T-helper 2 cell treated with Interferon-gamma antibody and Interleukin-4, amounts not matched to agents 5 μg/mL and 100 μg/mL, for 36 hours (primary cell): ENCODE measurements at regions not wholly inside any gene's neighbourhood (a gene's known extent, or its start where the extent isn't known, plus 50 kb on each side); places are given as distances from the start of the nearest gene placed in this dataset.
"Not testable (repeated sequence)": the region's sequence is repeated elsewhere in the genome, so short reads cannot be mapped to it uniquely, and the experiment has no call there.

Experiments
- DNase-seq: peaks from one replicate; pipeline ENCODE4 v3.0.0; 2021; ENCODE audit warnings: low spot score
- H3K27ac Mint-ChIP-seq: one replicate; pipeline ENCODE4 v1.8.0; 2021; ENCODE audit warnings: mild to moderate bottlenecking, mixed read lengths
- H3K27me3 Mint-ChIP-seq: one replicate; pipeline ENCODE4 v1.8.0; 2021; ENCODE audit warnings: low read depth, mixed read lengths
- H3K36me3 Mint-ChIP-seq: one replicate; pipeline ENCODE4 v1.8.0; 2021; ENCODE audit warnings: low read depth, mixed read lengths
- H3K4me1 Mint-ChIP-seq: one replicate; pipeline ENCODE4 v1.8.0; 2021; ENCODE audit warnings: low read depth, mixed read lengths
- H3K4me3 Mint-ChIP-seq: one replicate; pipeline ENCODE4 v1.8.0; 2022; ENCODE audit warnings: mild to moderate bottlenecking, moderate library complexity, mixed read lengths
- H3K9me3 Mint-ChIP-seq: one replicate; pipeline ENCODE4 v1.8.0; 2021; ENCODE audit warnings: mixed read lengths

- Mint-ChIP-seq H3K27ac (no peak overlapping the region), H3K4me3 (no peak overlapping the region), H3K36me3 (no peaks in the 10 kb centered on the region), H3K27me3 (no peaks in the 10 kb centered on the region), H3K4me1 (no peaks in the 10 kb centered on the region), H3K9me3 (peaks cover 44% of the 10 kb centered on the region)
- no peak for DNase-seq
These were observed 330.4 kb upstream of the BRINP3 start for GRCh38 chr1:190808035-190808434.

GRCh38 chr1:190809312-190809711, 331.6 kb upstream of the BRINP3 start:
- Mint-ChIP-seq H3K4me1 (no peaks in the 10 kb centered on the region), H3K4me3 (no peak overlapping the region), H3K27me3 (no peaks in the 10 kb centered on the region), H3K9me3 (peaks cover 53% of the 10 kb centered on the region), H3K36me3 (no peaks in the 10 kb centered on the region), H3K27ac (no peak overlapping the region)
- DNase-seq, result no peak

- H3K4me1 Mint-ChIP-seq, result no peaks in the 10 kb centered on the region
- H3K27me3 Mint-ChIP-seq, result no peaks in the 10 kb centered on the region
- DNase-seq, result no peak
- no peaks in the 10 kb centered on the region for H3K36me3 Mint-ChIP-seq
- H3K9me3 Mint-ChIP-seq, result peaks cover 52% of the 10 kb centered on the region
- no peak overlapping the region for H3K27ac Mint-ChIP-seq
- no peak overlapping the region for H3K4me3 Mint-ChIP-seq
These were observed 335.3 kb upstream of the BRINP3 start for GRCh38 chr1:190812996-190813395.

- H3K4me1 Mint-ChIP-seq, result no peaks in the 10 kb centered on the region
- H3K4me3 Mint-ChIP-seq, result no peak overlapping the region
- H3K27me3 Mint-ChIP-seq, result no peaks in the 10 kb centered on the region
- H3K9me3 Mint-ChIP-seq, result peaks cover 16% of the 10 kb centered on the region
- no peak for DNase-seq
- H3K36me3 Mint-ChIP-seq, result no peaks in the 10 kb centered on the region
- H3K27ac Mint-ChIP-seq, result no peak overlapping the region
These were observed 354.8 kb upstream of the BRINP3 start for GRCh38 chr1:190832511-190832910.

- peaks cover 18% of the 10 kb centered on the region for H3K9me3 Mint-ChIP-seq
- no peaks in the 10 kb centered on the region for H3K27me3 Mint-ChIP-seq
- H3K36me3 Mint-ChIP-seq, result no peaks in the 10 kb centered on the region
- H3K4me3 Mint-ChIP-seq, result no peak overlapping the region
- DNase-seq, result no peak
- no peak overlapping the region for H3K27ac Mint-ChIP-seq
- H3K4me1 Mint-ChIP-seq, result no peaks in the 10 kb centered on the region
These were observed 358.0 kb upstream of the BRINP3 start for GRCh38 chr1:190835658-190836057.

- not testable (repeated sequence) for H3K36me3 Mint-ChIP-seq, H3K27me3 Mint-ChIP-seq, H3K27ac Mint-ChIP-seq, DNase-seq, H3K4me1 Mint-ChIP-seq, H3K4me3 Mint-ChIP-seq
- peaks cover 17% of the 10 kb centered on the region for H3K9me3 Mint-ChIP-seq
These were observed 359.5 kb upstream of the BRINP3 start for GRCh38 chr1:190837200-190837599.

GRCh38 chr1:190837888-190838287, 360.2 kb upstream of the BRINP3 start:
- Mint-ChIP-seq H3K4me1 (no peaks in the 10 kb centered on the region), H3K4me3 (no peak overlapping the region), H3K27ac (no peak overlapping the region), H3K36me3 (no peaks in the 10 kb centered on the region), H3K27me3 (no peaks in the 10 kb centered on the region), H3K9me3 (peaks cover 20% of the 10 kb centered on the region)
- no peak for DNase-seq

- no peaks in the 10 kb centered on the region for H3K4me1 Mint-ChIP-seq
- H3K27ac Mint-ChIP-seq, result no peak overlapping the region
- no peak for DNase-seq
- H3K27me3 Mint-ChIP-seq, result no peaks in the 10 kb centered on the region
- H3K9me3 Mint-ChIP-seq, result peaks cover 10% of the 10 kb centered on the region
- no peak overlapping the region for H3K4me3 Mint-ChIP-seq
- no peaks in the 10 kb centered on the region for H3K36me3 Mint-ChIP-seq
These were observed 369.5 kb upstream of the BRINP3 start for GRCh38 chr1:190847166-190847565.

- no peaks in the 10 kb centered on the region for H3K36me3 Mint-ChIP-seq
- H3K9me3 Mint-ChIP-seq, result peaks cover 20% of the 10 kb centered on the region
- no peak for DNase-seq
- H3K4me3 Mint-ChIP-seq, result no peak overlapping the region
- H3K27me3 Mint-ChIP-seq, result no peaks in the 10 kb centered on the region
- H3K4me1 Mint-ChIP-seq, result no peaks in the 10 kb centered on the region
- no peak overlapping the region for H3K27ac Mint-ChIP-seq
These were observed 371.7 kb upstream of the BRINP3 start for GRCh38 chr1:190849346-190849745.

GRCh38 chr1:190852611-190853010, 374.9 kb upstream of the BRINP3 start:
- Mint-ChIP-seq H3K9me3 (peaks cover 39% of the 10 kb centered on the region), H3K36me3 (no peaks in the 10 kb centered on the region), H3K4me3 (no peak overlapping the region)

GRCh38 chr1:190858140-190858539, 380.5 kb upstream of the BRINP3 start:
- Mint-ChIP-seq H3K4me3 (no peak overlapping the region), H3K36me3 (no peaks in the 10 kb centered on the region), H3K9me3 (peaks cover 38% of the 10 kb centered on the region), H3K4me1 (no peaks in the 10 kb centered on the region), H3K27me3 (no peaks in the 10 kb centered on the region), H3K27ac (no peak overlapping the region)
- no peak for DNase-seq

More at GRCh38 chr1:190852611-190853010, 374.9 kb upstream of the BRINP3 start:
- Mint-ChIP-seq H3K4me1 (no peaks in the 10 kb centered on the region), H3K27ac (no peak overlapping the region), H3K27me3 (no peaks in the 10 kb centered on the region)
- DNase-seq, result no peak

- H3K36me3 Mint-ChIP-seq, result no peaks in the 10 kb centered on the region
- no peaks in the 10 kb centered on the region for H3K27me3 Mint-ChIP-seq
- no peaks in the 10 kb centered on the region for H3K4me1 Mint-ChIP-seq
- H3K27ac Mint-ChIP-seq, result no peak overlapping the region
- peaks cover 10% of the 10 kb centered on the region for H3K9me3 Mint-ChIP-seq
- no peak for DNase-seq
- no peak overlapping the region for H3K4me3 Mint-ChIP-seq
These were observed 386.5 kb upstream of the BRINP3 start for GRCh38 chr1:190864013-190864641.

GRCh38 chr1:190880352-190880751, 402.7 kb upstream of the BRINP3 start:
- Mint-ChIP-seq H3K36me3 (no peaks in the 10 kb centered on the region), H3K27me3 (no peaks in the 10 kb centered on the region), H3K9me3 (no peaks in the 10 kb centered on the region), H3K4me3 (no peak overlapping the region), H3K27ac (no peak overlapping the region), H3K4me1 (no peaks in the 10 kb centered on the region)
- no peak for DNase-seq

GRCh38 chr1:190881064-190881463, 403.4 kb upstream of the BRINP3 start:
- Mint-ChIP-seq H3K36me3 (no peaks in the 10 kb centered on the region), H3K4me3 (no peak overlapping the region)

GRCh38 chr1:190897233-190897632, 419.6 kb upstream of the BRINP3 start:
- Mint-ChIP-seq H3K27ac (no peak overlapping the region), H3K4me3 (no peak overlapping the region), H3K4me1 (no peaks in the 10 kb centered on the region), H3K36me3 (no peaks in the 10 kb centered on the region), H3K27me3 (no peaks in the 10 kb centered on the region), H3K9me3 (peaks cover 28% of the 10 kb centered on the region)
- DNase-seq, result no peak

More at GRCh38 chr1:190881064-190881463, 403.4 kb upstream of the BRINP3 start:
- Mint-ChIP-seq H3K4me1 (no peaks in the 10 kb centered on the region), H3K27ac (no peak overlapping the region), H3K27me3 (no peaks in the 10 kb centered on the region), H3K9me3 (no peaks in the 10 kb centered on the region)
- DNase-seq, result no peak
